ENCODE measurements at regions not wholly inside any gene's neighbourhood (a gene's known extent, or its start where the extent isn't known, plus 50 kb on each side); places are given as distances from the start of the nearest gene placed in this dataset.
A peak's percentile ranks its signal among the peaks of the same experiment; 100 is the strongest.
"Not testable (repeated sequence)": the region's sequence is repeated elsewhere in the genome, so short reads cannot be mapped to it uniquely, and the experiment has no call there.

DNA sequence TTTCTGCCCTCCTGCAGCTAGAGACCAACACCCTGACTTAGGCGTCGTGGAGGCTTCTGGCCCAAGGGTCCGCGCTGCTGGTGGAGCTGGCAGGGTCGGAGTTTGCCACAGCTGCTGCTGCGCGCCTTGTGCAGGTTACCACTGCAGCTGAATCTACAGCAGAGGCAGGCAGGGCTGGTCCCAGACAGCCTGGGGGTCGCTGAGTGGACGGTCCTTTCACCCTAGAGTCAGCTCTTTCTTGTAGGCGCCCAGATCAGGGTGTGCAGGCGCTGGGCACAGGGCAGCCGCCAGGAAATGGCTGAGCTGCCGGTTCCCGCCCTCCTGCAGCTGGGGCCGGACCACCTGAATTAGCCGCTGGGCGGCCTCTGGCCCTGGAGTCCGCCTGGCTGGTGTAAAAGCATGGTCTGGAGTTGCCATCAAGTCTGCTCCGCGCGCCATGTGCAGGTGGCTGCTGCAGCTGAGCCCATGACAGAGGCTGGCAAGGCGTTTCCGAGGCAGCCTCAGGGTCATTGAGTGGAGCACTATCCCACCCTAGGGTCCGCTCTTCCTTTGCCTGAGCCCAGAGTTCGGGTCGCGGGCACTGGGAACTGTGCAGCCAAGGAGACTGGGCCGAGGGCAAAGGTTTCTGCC is 144.3 kb downstream of the CCDC74A start:
- DNase-seq (ENCODE audit: low read depth in 2 of 2): not testable (repeated sequence)

DNA sequence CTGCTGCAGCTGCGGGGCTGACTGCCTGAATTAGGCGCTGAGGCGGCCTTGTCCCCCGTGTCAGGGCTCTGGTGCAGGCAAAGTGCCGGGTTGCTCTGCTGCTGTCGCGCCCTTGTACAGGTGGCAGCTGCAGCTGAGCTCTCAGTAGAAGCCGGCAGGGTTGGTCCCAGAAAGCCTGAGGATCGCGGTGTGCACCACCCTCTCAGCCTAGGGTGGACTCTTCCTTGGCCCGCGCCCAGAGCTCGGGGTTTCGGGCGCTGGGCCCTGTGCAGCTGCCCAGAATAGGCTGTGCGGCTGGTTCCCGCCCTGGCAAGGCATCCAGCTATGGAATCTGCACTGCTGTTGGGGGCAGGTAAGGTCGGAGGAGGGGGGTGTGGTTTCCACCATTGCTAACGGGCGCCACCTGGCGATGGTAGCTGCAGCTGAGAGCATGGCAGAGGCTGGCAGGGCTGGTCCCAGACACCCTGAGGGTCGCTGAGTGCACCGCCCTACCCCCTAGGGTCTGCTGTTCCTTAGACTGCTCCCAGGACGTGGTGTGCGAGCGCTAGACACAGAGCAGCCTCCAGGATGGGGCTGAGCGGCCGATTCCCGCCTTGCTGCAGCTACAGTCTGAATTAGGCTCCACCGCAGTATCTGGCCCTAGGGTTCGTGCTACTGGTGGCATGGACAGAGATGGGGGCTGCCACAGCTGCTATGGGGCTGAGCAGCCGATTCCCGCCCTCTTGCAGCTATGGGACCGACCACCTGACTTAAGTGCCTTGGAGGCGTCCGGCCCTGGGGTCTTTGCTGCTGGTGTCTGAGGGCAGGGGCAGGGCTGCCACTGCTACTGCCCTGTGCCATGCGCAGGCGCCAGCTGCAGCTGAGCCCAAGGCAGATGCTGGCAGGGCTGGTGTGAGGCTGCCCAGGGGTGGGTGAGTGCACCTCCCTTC is 145.0 kb downstream of the CCDC74A start:
- not testable (repeated sequence) for DNase-seq (ENCODE audit: low read depth in 2 of 2)

GRCh38 chr2:131673400-131674173 is 145.9 kb downstream of the CCDC74A start:
- no peak for DNase-seq (ENCODE audit: low read depth in 2 of 2)

GRCh38 chr2:131674174-131674507 is 146.5 kb downstream of the CCDC74A start:
- DNase-seq (ENCODE audit: low read depth in 2 of 2): no peak

DNA sequence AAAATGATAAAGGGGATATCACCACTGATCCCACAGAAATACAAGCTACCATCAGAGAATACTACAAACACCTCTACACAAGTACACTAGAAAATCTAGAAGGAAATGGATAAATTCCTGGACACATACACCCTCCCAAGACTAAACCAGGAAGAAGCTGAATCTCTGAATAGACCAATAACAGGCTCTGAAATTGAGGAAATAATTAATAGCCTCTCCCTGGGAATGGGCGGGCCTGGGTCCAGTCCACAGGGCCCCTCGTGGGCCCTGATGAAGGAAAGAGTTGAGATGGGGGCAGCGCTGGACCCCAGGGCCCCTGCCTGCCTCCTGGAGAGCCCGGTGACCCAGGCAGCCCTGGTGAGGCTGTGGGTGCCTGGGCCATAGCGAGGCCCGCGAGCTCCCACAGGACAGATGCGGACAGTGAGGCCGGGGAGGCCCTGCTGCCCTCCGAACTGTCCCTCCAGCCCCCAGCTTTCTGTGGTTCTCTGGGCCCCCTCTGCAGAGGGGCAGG is 154.0 kb downstream of the CCDC74A start:
- DNase-seq (ENCODE audit: low read depth in 2 of 2): not testable (repeated sequence)

GRCh38 chr2:131682122-131682944 is 154.6 kb downstream of the CCDC74A start:
- DNase-seq (ENCODE audit: low read depth in 2 of 2): peak; percentile 66 to 73

GRCh38 chr2:131682945-131683330 is 155.2 kb downstream of the CCDC74A start:
- DNase-seq (ENCODE audit: low read depth in 2 of 2): not testable (repeated sequence)

DNA sequence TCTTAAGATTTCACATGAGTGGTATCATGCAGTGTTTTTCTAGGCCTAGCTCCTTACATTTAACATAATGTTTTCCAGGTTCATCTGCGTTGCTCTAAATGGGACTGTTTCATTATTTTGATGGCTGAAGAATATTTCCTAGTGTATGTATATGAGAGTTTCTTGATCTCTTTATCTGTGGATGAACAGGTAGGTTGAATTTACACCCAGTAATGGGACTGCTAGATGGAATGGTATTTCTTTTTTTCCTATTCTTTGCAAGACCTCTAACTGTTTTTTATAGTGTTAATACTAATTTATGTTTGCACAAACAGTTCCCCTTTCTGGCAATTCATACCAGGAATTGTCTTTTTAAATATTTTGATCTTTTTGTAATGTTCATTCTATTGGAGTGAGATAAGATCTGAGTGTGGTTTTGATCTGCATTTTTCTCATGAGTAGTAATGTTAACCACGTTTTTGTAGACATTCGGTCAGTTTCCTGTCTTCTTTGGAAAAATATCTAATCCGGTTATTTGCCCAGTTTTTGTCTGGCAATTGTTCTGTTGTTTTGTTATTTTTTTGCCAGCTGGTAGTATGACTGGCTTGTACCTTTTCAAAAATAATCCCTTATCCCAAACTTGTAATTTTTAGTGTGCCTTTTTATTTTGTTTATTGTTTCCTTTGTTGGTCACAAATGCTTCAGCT is 157.1 kb downstream of the CCDC74A start:
- peak in 1 of 2 experiments; percentile 48 for DNase-seq (ENCODE audit: low read depth in 2 of 2)

DNA sequence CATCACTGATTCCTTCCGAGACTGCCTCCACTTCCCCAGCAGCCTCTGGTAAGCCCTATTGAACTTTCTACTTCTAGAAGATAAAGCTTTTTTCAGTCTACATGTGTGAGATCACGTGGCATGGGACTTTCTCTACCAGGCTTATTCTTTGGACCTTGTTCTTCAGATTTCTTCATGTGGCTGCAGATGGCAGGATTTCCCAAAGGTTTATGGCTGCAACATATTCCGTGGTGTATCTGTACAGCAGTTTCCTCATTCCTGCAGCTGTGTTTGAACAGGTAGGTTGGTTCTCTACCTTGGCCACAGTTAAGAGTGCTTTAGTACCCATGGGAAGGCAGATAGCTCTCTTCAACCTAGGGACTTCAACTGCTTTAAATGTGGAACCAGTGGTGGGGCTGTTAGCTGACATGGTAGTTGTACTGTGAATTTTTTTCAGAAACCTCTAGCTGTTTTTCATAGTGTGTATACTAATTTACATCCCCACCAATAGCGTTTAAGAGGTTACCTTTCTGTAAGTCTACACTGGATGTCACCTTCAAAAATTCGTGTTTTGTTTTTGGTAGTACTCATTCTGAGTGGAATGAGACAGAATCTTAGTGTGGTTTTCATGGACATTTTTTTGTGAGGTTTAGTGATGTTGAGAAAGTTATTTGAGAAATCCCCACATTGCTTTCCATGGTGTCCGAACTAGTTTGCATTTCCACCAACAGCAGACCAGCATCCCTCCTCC is 158.6 kb downstream of the CCDC74A start:
- peak in 1 of 2 experiments; percentile 41 for DNase-seq (ENCODE audit: low read depth in 2 of 2)

GRCh38 chr2:131686894-131687238 is 159.2 kb downstream of the CCDC74A start:
- DNase-seq (ENCODE audit: low read depth in 2 of 2): not testable (repeated sequence)

GRCh38 chr2:131689066-131689465 is 161.4 kb downstream of the CCDC74A start:
- not testable (repeated sequence) for DNase-seq (ENCODE audit: low read depth in 2 of 2)

DNA sequence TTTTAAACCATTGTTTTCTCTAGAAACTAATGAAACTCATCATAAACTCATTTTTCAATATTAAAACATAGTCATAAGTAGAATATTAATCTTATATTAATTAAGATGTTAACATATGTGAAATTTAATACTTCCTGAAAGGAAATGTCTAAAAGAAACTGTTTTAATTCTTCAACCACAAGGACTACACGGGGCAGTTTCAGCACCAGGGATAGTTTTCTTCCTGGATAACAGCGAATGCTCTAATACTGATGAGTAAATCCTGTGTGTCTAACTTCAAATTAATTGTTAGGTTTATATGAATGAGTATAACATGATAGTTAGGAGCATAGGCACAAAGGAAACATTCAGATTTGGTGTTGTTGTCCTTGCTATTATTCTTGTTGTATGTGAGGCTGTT is 183.6 kb downstream of the CCDC74A start:
- DNase-seq (ENCODE audit: low read depth in 2 of 2): not testable (repeated sequence)

DNA sequence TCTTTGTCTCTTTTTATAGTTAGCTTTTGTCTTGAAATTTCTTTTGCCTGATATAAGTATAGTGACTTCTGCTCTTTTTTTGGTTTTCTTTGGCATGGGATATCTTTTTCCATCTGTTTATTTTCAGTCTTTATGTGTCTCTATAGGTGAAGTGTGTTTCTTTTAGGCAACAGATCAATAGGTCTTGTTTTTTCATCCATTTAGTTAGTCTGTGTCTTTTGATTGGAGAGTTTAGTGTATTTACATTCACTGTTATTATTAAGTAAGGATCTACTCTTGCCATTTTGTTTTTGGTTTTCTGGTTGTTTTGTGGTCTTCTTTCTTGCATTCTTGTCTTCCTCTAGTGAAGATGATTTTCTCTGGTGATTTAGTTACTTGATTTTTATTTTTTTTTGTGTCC is 190.2 kb downstream of the CCDC74A start:
- not testable (repeated sequence) for DNase-seq (ENCODE audit: low read depth in 2 of 2)

DNA sequence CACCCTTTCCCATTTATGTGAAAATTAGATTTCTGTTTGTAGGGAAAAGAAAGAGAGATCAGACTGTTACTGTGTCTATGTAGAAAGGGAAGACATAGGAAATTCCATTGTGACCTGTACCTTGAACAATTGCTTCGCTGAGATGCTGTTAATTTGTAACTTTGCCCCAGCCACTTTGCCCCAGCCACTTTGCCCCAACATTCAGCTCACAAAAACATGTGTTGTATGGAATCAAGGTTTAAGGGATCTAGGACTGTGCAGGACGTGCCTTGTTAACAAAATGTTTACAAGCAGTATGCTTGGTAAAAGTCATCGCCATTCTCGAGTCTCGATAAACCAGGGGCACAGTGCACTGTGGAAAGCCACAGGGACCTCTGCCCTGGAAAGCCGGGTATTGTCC is 193.5 kb downstream of the CCDC74A start:
- not testable (repeated sequence) for DNase-seq (ENCODE audit: low read depth in 2 of 2)

GRCh38 chr2:131722256-131722655 is 194.6 kb downstream of the CCDC74A start:
- not testable (repeated sequence) for DNase-seq (ENCODE audit: low read depth in 2 of 2)

- no peak for DNase-seq (ENCODE audit: low read depth in 2 of 2)
Measured at GRCh38 chr2:131724019-131724418, 196.3 kb downstream of the CCDC74A start.

GRCh38 chr2:131728451-131728850 is 200.8 kb downstream of the CCDC74A start:
- peak; percentile 4 to 5 for DNase-seq (ENCODE audit: low read depth in 2 of 2)

DNA sequence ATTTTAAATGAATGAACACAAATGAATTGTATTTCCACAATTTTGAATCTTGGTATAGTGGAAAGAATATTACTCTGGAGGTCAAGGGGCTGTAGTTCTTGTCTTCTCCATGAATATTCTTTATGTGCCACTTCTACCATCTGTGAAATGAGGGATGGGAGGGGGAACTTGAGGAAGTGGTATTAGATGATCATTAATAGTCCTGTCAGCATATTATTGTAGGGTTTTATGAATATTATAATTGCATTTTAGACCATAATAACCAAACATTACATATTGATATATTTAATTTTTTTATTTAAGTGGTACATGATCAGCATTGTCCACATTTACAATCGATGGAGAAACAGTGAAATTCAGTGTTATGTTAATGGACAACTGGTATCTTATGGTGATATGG is 205.8 kb downstream of the CCDC74A start:
- DNase-seq (ENCODE audit: low read depth in 2 of 2): not testable (repeated sequence)

GRCh38 chr2:131736406-131736805 is 208.7 kb downstream of the CCDC74A start:
- DNase-seq (ENCODE audit: low read depth in 2 of 2): not testable (repeated sequence)

GRCh38 chr2:131738533-131738932 is 210.8 kb downstream of the CCDC74A start:
- DNase-seq (ENCODE audit: low read depth in 2 of 2): not testable (repeated sequence)
